ENCODE measurements at regions not wholly inside any gene's neighbourhood (a gene's known extent, or its start where the extent isn't known, plus 50 kb on each side); places are given as distances from the start of the nearest gene placed in this dataset.

DNA sequence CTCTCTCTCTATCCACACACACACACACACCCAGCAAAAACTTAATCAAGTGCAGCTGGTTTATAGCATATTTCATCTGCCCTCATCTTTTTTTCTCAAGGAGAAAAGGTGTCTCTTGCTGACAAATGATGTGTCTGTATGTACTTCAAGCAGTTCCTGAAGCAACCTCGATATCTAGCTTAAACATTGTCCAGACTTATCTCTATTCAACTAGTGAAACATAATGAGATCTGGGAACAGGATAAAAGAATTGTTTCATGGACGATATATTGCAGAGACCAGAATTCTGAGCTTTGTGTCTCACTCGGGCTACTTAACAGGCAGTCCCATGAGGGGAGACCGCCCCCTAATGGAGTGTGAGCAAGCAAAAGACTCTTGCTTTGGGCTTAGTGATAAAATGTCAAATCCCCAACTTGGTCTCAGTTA, 929.2 kb upstream of the SOX11 start (continued):
- TF ChIP-seq FOXM1 (IDR thresholded peaks at IDR 0.05; ENCODE audit: low read depth, low read length) (no peak), ATF7 (IDR thresholded peaks at IDR 0.05; ENCODE audit: low read depth) (no peak)

DNA sequence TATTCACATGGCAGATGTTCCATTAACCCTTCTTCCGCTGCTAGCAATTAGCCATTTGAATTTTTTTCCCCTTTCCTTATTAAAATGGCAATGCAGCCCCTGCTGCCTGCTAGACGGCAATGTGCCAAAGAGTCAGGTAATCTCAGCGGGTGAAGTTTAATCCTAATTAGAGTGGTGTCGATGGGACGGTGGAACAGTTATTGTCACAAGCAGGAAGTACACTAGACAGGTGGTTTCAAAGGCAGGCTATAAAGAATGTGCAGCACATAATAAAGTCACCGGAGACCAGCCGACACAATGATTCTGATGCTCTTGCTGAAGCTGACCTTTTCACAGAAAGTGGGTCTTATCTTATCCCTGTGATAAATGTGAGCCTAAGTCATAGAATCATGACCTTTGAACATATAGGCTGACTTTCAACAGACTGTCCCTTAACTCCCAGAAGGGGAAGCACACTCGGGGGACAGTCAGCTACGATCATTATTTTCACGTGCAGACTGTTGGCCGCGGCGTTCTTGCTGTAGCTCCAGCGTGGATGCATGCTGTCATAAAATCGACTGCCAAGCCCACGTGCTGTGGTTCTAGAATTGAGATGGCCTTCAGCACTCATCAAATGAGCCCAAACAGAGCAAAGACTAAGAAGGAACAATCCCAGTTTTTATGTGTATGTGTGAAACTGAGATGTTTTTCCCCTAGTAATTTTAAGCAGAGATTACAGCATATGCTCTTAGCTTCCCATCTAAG, 926.2 kb upstream of the SOX11 start:
- ChIA-PET CTCF (no interaction called here), POLR2A (no interaction called here), SMC1A (ENCODE audit: uncharacterized antibody, unreplicated experiment) (no interaction called here), RAD21 (ENCODE audit: unreplicated experiment) (no interaction called here)
- Histone ChIP-seq H3K4me2 (ENCODE audit: control insufficient read depth, insufficient read depth) (no peak overlapping the region), H3K27me3 (replicated peaks in 1 of 2; ENCODE audit: control insufficient read depth in 2 of 2, insufficient read depth in 2 of 2, low read length in 1 of 2) (no peaks in the 10 kb centered on the region), H3K27ac (ENCODE audit: control insufficient read depth, insufficient read depth) (no peak overlapping the region), H3K9me3 (replicated peaks; ENCODE audit: control insufficient read depth, insufficient read depth, low read length) (no peaks in the 10 kb centered on the region), H3K9ac (ENCODE audit: control insufficient read depth, insufficient read depth, low read length) (no peak overlapping the region), H3K79me2 (ENCODE audit: control insufficient read depth, insufficient read depth, low read length) (no peaks in the 10 kb centered on the region), H2AFZ (ENCODE audit: control insufficient read depth, low read depth, low read length) (no peak overlapping the region), H3K36me3 (ENCODE audit: control insufficient read depth in 2 of 2, insufficient read depth in 2 of 2, low read length in 1 of 2) (no peaks in the 10 kb centered on the region), H4K20me1 (ENCODE audit: control insufficient read depth, insufficient read depth) (no peaks in the 10 kb centered on the region), H3K4me1 (ENCODE audit: control insufficient read depth, insufficient read depth, low read length) (no peaks in the 10 kb centered on the region), H3K4me3 (no peak overlapping the region)
- in situ Hi-C loops (cut with MboI) (no loop called here), intact Hi-C loops (cut with micrococcal nuclease; ENCODE audit: unreplicated experiment) (no loop called here)
- 46% methylated on average over 16 of the region's 16 CpGs for WGBS (ENCODE audit: insufficient coverage, insufficient replicate concordance, low lambda C conversion rate, missing lambda C conversion rate)
- ATAC-seq, result no peak
- DNase-seq (ENCODE audit: low read depth, low spot score), result no peak
- FAIRE-seq, result no peak
- no TSS peak for BruUV-seq (replicated peaks)
- TF ChIP-seq SPI1 (IDR thresholded peaks at IDR 0.05; ENCODE audit: borderline replicate concordance, insufficient read depth, low read depth, low read length) (no peak), ZNF622 (IDR thresholded peaks at IDR 0.05) (no peak), SMC3 (IDR thresholded peaks at IDR 0.05; ENCODE audit: borderline replicate concordance, low read length) (no peak), POLR2AphosphoS2 (IDR thresholded peaks at IDR 0.05; ENCODE audit: low read depth, low read length) (no peak), CREM (IDR thresholded peaks at IDR 0.05; ENCODE audit: low read depth) (no peak), ZNF217 (IDR thresholded peaks at IDR 0.05) (no peak), ZBTB11 (CRISPR knock-in tag; IDR thresholded peaks at IDR 0.05) (no peak), ZBED1 (IDR thresholded peaks at IDR 0.05; ENCODE audit: borderline replicate concordance) (no peak), SMARCA5 (IDR thresholded peaks at IDR 0.05) (no peak), RELA (IDR thresholded peaks at IDR 0.05; ENCODE audit: borderline replicate concordance, partially characterized antibody) (no peak), ZZZ3 (IDR thresholded peaks at IDR 0.05; ENCODE audit: control insufficient read depth, insufficient read length, low read depth) (no peak)
- TF ChIP-seq, protein P1, sequence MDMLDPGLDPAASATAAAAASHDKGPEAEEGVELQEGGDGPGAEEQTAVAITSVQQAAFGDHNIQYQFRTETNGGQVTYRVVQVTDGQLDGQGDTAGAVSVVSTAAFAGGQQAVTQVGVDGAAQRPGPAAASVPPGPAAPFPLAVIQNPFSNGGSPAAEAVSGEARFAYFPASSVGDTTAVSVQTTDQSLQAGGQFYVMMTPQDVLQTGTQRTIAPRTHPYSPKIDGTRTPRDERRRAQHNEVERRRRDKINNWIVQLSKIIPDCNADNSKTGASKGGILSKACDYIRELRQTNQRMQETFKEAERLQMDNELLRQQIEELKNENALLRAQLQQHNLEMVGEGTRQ (IDR thresholded peaks at IDR 0.05; ENCODE audit: borderline replicate concordance, low read depth, low read length), result no peak
- TF ChIP-seq, protein P2, sequence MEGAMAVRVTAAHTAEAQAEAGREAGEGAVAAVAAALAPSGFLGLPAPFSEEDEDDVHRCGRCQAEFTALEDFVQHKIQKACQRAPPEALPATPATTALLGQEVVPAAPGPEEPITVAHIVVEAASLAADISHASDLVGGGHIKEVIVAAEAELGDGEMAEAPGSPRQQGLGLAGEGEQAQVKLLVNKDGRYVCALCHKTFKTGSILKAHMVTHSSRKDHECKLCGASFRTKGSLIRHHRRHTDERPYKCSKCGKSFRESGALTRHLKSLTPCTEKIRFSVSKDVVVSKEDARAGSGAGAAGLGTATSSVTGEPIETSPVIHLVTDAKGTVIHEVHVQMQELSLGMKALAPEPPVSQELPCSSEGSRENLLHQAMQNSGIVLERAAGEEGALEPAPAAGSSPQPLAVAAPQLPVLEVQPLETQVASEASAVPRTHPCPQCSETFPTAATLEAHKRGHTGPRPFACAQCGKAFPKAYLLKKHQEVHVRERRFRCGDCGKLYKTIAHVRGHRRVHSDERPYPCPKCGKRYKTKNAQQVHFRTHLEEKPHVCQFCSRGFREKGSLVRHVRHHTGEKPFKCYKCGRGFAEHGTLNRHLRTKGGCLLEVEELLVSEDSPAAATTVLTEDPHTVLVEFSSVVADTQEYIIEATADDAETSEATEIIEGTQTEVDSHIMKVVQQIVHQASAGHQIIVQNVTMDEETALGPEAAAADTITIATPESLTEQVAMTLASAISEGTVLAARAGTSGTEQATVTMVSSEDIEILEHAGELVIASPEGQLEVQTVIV (IDR thresholded peaks at IDR 0.05; ENCODE audit: borderline replicate concordance, partially characterized antibody), result no peak

Measured in GM12878 (cell line).